Endothelial cell of umbilical vein (primary cell): ENCODE measurements at regions not wholly inside any gene's neighbourhood (a gene's known extent, or its start where the extent isn't known, plus 50 kb on each side); places are given as distances from the start of the nearest gene placed in this dataset.

ENCODE experiments used
- BruUV-seq: library from RNA; stranded (reverse); fragments of 400-500 nt; replicated peaks from 2 replicates; lab custom pipeline; 2021; lab: Mats Ljungman, UMichigan
- CTCF ChIA-PET: fragments of 300-600, 350-600 bp; sonication (Branson Sonifier 250); formaldehyde crosslinking; loops from one replicate; lab custom pipeline; 2021; ENCODE audit warnings: antibody characterized with exemption, inconsistent platforms; lab: Charles Lee
- POLR2A ChIA-PET: fragments of 300-600, 350-600 bp; sonication (Branson Sonifier 250); formaldehyde crosslinking; loops from one replicate; lab custom pipeline; 2021; ENCODE audit warnings: antibody characterized with exemption, inconsistent platforms; lab: Charles Lee
- DNase-seq: peaks from one replicate; pipeline ENCODE4 v3.0.0-alpha.2; 2011; ENCODE audit warnings: low read depth, low spot score
- FAIRE-seq: peaks from 2 replicates; lab custom pipeline; 2011; peaks lifted over from hg19 to GRCh38; lab: Jason Lieb, UNC
- H2AFZ ChIP-seq: 2 replicates; pipeline ENCODE4 v1.6.0; 2012; ENCODE audit warnings: low read depth, low read length, control low read depth, inconsistent platforms
- H3K27ac ChIP-seq: 2 replicates; pipeline ENCODE4 v1.5.1; 2011; ENCODE audit warnings: low read depth, mild to moderate bottlenecking, control low read depth, low read length, moderate library complexity; ENCODE audit not compliant: insufficient read depth
- H3K27me3 ChIP-seq, 2 experiments: 2 replicates each; pipeline versions ENCODE4 v1.6.0 to v1.6.1; 2011; ENCODE audit warnings: low read length in 2 of 2, mixed read lengths in 1 of 2; ENCODE audit not compliant: control insufficient read depth in 2 of 2, insufficient read depth in 2 of 2
- H3K36me3 ChIP-seq, 2 experiments: 2 replicates in 1 of 2; 3 replicates in 1 of 2; pipeline ENCODE4 v1.5.1; 2011; ENCODE audit warnings: low read length in 2 of 2, mild to moderate bottlenecking in 1 of 2, moderate library complexity in 1 of 2; ENCODE audit not compliant: control insufficient read depth in 2 of 2, insufficient read depth in 2 of 2; ENCODE audit errors: extremely low read depth in 1 of 2
- H3K4me1 ChIP-seq: 3 replicates; pipeline ENCODE4 v1.5.1; 2011; ENCODE audit warnings: mild to moderate bottlenecking, low read length; ENCODE audit not compliant: control insufficient read depth, insufficient read depth; ENCODE audit errors: extremely low read depth
- H3K4me2 ChIP-seq: 2 replicates; pipeline ENCODE4 v1.6.1; 2011; ENCODE audit warnings: low read length, control low read depth, mixed read lengths; ENCODE audit not compliant: insufficient read depth
- H3K4me3 ChIP-seq, 3 experiments: fragments of 200-600 bp in 1 of 3; sonication (generic), shearing (Covaris generic) in 1 of 3; replicated peaks in 1 of 3; 2 replicates each; pipeline ENCODE4 v1.5.1; 2011 to 2016; ENCODE audit warnings: control low read depth in 3 of 3, low read length in 3 of 3, mild to moderate bottlenecking in 2 of 3, inconsistent platforms in 1 of 3, low read depth in 1 of 3, moderate library complexity in 1 of 3; ENCODE audit not compliant: insufficient read depth in 1 of 3
- H3K79me2 ChIP-seq: 2 replicates; pipeline ENCODE4 v1.6.0; 2012; ENCODE audit warnings: low read length, inconsistent platforms; ENCODE audit not compliant: control insufficient read depth, insufficient read depth
- H3K9ac ChIP-seq: replicated peaks from 2 replicates; pipeline ENCODE3; 2011; ENCODE audit warnings: low read length, control low read depth; ENCODE audit not compliant: insufficient read depth; ENCODE audit errors: extremely low read depth
- H3K9me1 ChIP-seq: replicated peaks from 3 replicates; pipeline ENCODE4 v1.6.0; 2011; ENCODE audit warnings: mild to moderate bottlenecking, low read length; ENCODE audit not compliant: control insufficient read depth, insufficient read depth; ENCODE audit errors: extremely low read depth
- H3K9me3 ChIP-seq: replicated peaks from 2 replicates; pipeline ENCODE4 v1.5.1; 2012; ENCODE audit warnings: low read length, inconsistent platforms; ENCODE audit not compliant: control insufficient read depth, insufficient read depth
- H4K20me1 ChIP-seq: replicated peaks from 2 replicates; pipeline ENCODE3; 2011; ENCODE audit warnings: mild to moderate bottlenecking, low read length; ENCODE audit not compliant: control insufficient read depth, insufficient read depth; ENCODE audit errors: extremely low read depth
- EZH2 ChIP-seq: IDR thresholded peaks from 2 replicates; pipeline ENCODE4 v1.6.1; 2012; ENCODE audit warnings: borderline replicate concordance, low read depth, mild to moderate bottlenecking, moderate library complexity, low read length, inconsistent platforms; ENCODE audit not compliant: severe bottlenecking
- FOS ChIP-seq: IDR thresholded peaks from 2 replicates; pipeline ENCODE4 v1.6.1; 2011; ENCODE audit warnings: mild to moderate bottlenecking, low read length, moderate library complexity, borderline replicate concordance; ENCODE audit not compliant: insufficient read depth
- GATA2 ChIP-seq: IDR thresholded peaks from 2 replicates; pipeline ENCODE4 v1.7.0; 2011; ENCODE audit warnings: low read depth, mild to moderate bottlenecking, moderate library complexity, mixed read lengths, low read length; ENCODE audit not compliant: insufficient read length, insufficient read depth
- JUN ChIP-seq: IDR thresholded peaks from 2 replicates; pipeline ENCODE4 v1.6.1; 2011; ENCODE audit warnings: borderline replicate concordance, low read depth; ENCODE audit not compliant: insufficient read length, insufficient read depth
- MAX ChIP-seq: IDR thresholded peaks from 2 replicates; pipeline ENCODE4 v1.6.1; 2011; ENCODE audit not compliant: insufficient read depth, insufficient read length
- MYC ChIP-seq: IDR thresholded peaks from one replicate; pipeline ENCODE4 v1.6.1; 2011; ENCODE audit warnings: mild to moderate bottlenecking, low read depth, low read length
- POLR2A ChIP-seq: IDR thresholded peaks from 2 replicates; pipeline ENCODE4 v1.6.1; 2012; ENCODE audit warnings: low read depth, mild to moderate bottlenecking, control low read depth, low read length
- POLR2AphosphoS5 ChIP-seq: IDR thresholded peaks from 2 replicates; pipeline ENCODE4 v1.6.1; 2012; ENCODE audit warnings: low read depth, mild to moderate bottlenecking, control low read depth, low read length, moderate library complexity; ENCODE audit not compliant: insufficient read depth
- dilution Hi-C: fragments of 300-500 bp; cut with MboI; formaldehyde crosslinking; loops from one replicate; pipeline ENCODE4 v1.15.0; 2019; ENCODE audit warnings: low sequenced_read_pairs; ENCODE audit not compliant: extremely low pct_ligation_motif_present
- intact Hi-C: fragments of 100-400 bp; cut with micrococcal nuclease; formaldehyde crosslinking; loops from one replicate; pipeline ENCODE4 v1.10.0; 2022
- TF ChIP-seq, protein P1 (sequence below), 2 donors: IDR thresholded peaks; 1 replicate in 1 of 2; 2 replicates in 1 of 2; pipeline ENCODE4 v1.5.1; 2011; ENCODE audit warnings: low read length in 2 of 2, mild to moderate bottlenecking in 2 of 2, moderate library complexity in 2 of 2, control low read depth in 1 of 2, inconsistent platforms in 1 of 2, low read depth in 1 of 2; ENCODE audit not compliant: insufficient read depth in 1 of 2; ENCODE audit errors: extremely low read depth in 1 of 2

DNA sequence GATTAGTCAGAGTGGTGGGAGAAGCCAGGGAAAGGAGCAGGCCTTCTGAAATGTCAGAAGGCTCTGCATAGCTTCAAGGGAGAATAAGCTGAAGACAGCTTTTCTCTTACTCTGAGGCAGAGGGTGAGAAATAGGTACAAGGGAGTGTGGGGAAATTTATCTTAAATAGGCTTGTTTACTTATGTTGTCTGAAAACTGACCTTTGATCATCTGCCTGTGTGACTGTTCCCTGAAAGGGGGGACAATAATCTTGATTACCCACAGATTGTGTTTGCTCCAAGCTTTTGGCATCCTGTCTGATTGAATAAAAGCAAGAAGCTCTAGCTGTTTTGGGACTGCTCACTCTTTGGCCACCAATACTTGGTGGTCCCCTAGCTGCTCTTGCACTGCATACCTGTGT, 91.7 kb upstream of the TMSB4Y start:
- Histone ChIP-seq H3K9ac (no peak overlapping the region), H2AFZ (no peak overlapping the region), H4K20me1 (no peaks in the 10 kb centered on the region), H3K4me1 (no peaks in the 10 kb centered on the region), H3K27me3 (no peaks in the 10 kb centered on the region), H3K9me1 (no peaks in the 10 kb centered on the region), H3K79me2 (no peaks in the 10 kb centered on the region), H3K4me2 (no peak overlapping the region), H3K36me3 (no peaks in the 10 kb centered on the region), H3K4me3 (no peak overlapping the region), H3K27ac (no peak overlapping the region), H3K9me3 (no peaks in the 10 kb centered on the region)
- TF ChIP-seq EZH2, result no peak
- no peak for TF ChIP-seq POLR2A
- TF ChIP-seq MAX, result no peak
- no peak for TF ChIP-seq GATA2
- TF ChIP-seq FOS, result no peak
- no peak for TF ChIP-seq JUN
- TF ChIP-seq POLR2AphosphoS5, result no peak
- TF ChIP-seq MYC, result no peak
- TF ChIP-seq, protein P1, sequence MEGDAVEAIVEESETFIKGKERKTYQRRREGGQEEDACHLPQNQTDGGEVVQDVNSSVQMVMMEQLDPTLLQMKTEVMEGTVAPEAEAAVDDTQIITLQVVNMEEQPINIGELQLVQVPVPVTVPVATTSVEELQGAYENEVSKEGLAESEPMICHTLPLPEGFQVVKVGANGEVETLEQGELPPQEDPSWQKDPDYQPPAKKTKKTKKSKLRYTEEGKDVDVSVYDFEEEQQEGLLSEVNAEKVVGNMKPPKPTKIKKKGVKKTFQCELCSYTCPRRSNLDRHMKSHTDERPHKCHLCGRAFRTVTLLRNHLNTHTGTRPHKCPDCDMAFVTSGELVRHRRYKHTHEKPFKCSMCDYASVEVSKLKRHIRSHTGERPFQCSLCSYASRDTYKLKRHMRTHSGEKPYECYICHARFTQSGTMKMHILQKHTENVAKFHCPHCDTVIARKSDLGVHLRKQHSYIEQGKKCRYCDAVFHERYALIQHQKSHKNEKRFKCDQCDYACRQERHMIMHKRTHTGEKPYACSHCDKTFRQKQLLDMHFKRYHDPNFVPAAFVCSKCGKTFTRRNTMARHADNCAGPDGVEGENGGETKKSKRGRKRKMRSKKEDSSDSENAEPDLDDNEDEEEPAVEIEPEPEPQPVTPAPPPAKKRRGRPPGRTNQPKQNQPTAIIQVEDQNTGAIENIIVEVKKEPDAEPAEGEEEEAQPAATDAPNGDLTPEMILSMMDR (IDR thresholded peaks at IDR 0.05; ENCODE audit: extremely low read depth in 1 of 2, insufficient read depth in 1 of 2, low read depth in 1 of 2, low read length in 2 of 2), result no peak
- dilution Hi-C loops (no loop called here), intact Hi-C loops (no loop called here)
- ChIA-PET POLR2A (no interaction called here), CTCF (no interaction called here)
- FAIRE-seq, result no peak
- BruUV-seq, result no TSS peak
- no peak for DNase-seq
